Activated naive CD8-positive, alpha-beta T cell treated with anti-CD3 and anti-CD28 coated beads for 36 hours (primary cell): ENCODE measurements at regions not wholly inside any gene's neighbourhood (a gene's known extent, or its start where the extent isn't known, plus 50 kb on each side); places are given as distances from the start of the nearest gene placed in this dataset.

ENCODE experiments used
- DNase-seq: peaks from one replicate; pipeline ENCODE4 v3.0.0; 2021
- H3K27ac Mint-ChIP-seq: one replicate; pipeline ENCODE4 v1.8.0; 2022; ENCODE audit warnings: mild to moderate bottlenecking, moderate library complexity, mixed read lengths
- H3K27me3 Mint-ChIP-seq: one replicate; pipeline ENCODE4 v1.8.0; 2022; ENCODE audit warnings: mild to moderate bottlenecking, mixed read lengths
- H3K36me3 Mint-ChIP-seq: one replicate; pipeline ENCODE4 v1.8.0; 2021; ENCODE audit warnings: mild to moderate bottlenecking, mixed read lengths
- H3K4me1 Mint-ChIP-seq: one replicate; pipeline ENCODE4 v1.8.0; 2021; ENCODE audit warnings: mixed read lengths
- H3K4me3 Mint-ChIP-seq: one replicate; pipeline ENCODE4 v1.8.0; 2022; ENCODE audit warnings: mild to moderate bottlenecking, moderate library complexity, mixed read lengths
- H3K9me3 Mint-ChIP-seq: one replicate; pipeline ENCODE4 v1.8.0; 2022; ENCODE audit warnings: mixed read lengths

- DNase-seq, result peak; percentile 21
- H3K27ac Mint-ChIP-seq, result peak overlapping the region; percentile 26
- H3K4me3 Mint-ChIP-seq, result no peak overlapping the region
- no peaks in the 10 kb centered on the region for H3K9me3 Mint-ChIP-seq
- H3K27me3 Mint-ChIP-seq, result no peaks in the 10 kb centered on the region
- H3K36me3 Mint-ChIP-seq, result peaks cover 3% of the 10 kb centered on the region
- H3K4me1 Mint-ChIP-seq, result peaks cover 28% of the 10 kb centered on the region
These were observed 56.2 kb upstream of the ZSWIM6 start for GRCh38 chr5:61275841-61276240.

GRCh38 chr5:61277190-61277589, 54.9 kb upstream of the ZSWIM6 start:
- DNase-seq, result no peak

GRCh38 chr5:61277781-61278180, 54.3 kb upstream of the ZSWIM6 start:
- peak overlapping the region; percentile 75 for H3K27ac Mint-ChIP-seq
- peaks cover 33% of the 10 kb centered on the region for H3K4me1 Mint-ChIP-seq
- peaks cover 3% of the 10 kb centered on the region for H3K36me3 Mint-ChIP-seq
- H3K9me3 Mint-ChIP-seq, result no peaks in the 10 kb centered on the region
- no peaks in the 10 kb centered on the region for H3K27me3 Mint-ChIP-seq
- DNase-seq, result no peak
- H3K4me3 Mint-ChIP-seq, result no peak overlapping the region

More at GRCh38 chr5:61277190-61277589, 54.9 kb upstream of the ZSWIM6 start:
- Mint-ChIP-seq H3K4me3 (peak overlapping the region; percentile 54), H3K4me1 (peaks cover 33% of the 10 kb centered on the region), H3K27me3 (no peaks in the 10 kb centered on the region), H3K27ac (peak overlapping the region; percentile 75), H3K9me3 (no peaks in the 10 kb centered on the region), H3K36me3 (peaks cover 3% of the 10 kb centered on the region)

- Mint-ChIP-seq H3K4me1 (peaks cover 33% of the 10 kb centered on the region), H3K9me3 (no peaks in the 10 kb centered on the region), H3K27ac (no peak overlapping the region), H3K4me3 (no peak overlapping the region), H3K36me3 (peaks cover 3% of the 10 kb centered on the region), H3K27me3 (no peaks in the 10 kb centered on the region)
- no peak for DNase-seq
These were observed 52.3 kb upstream of the ZSWIM6 start for GRCh38 chr5:61279725-61280124.

- H3K4me3 Mint-ChIP-seq, result no peak overlapping the region
- H3K27me3 Mint-ChIP-seq, result no peaks in the 10 kb centered on the region
- peak; percentile 8 for DNase-seq
- no peak overlapping the region for H3K27ac Mint-ChIP-seq
- H3K9me3 Mint-ChIP-seq, result no peaks in the 10 kb centered on the region
- H3K4me1 Mint-ChIP-seq, result peaks cover 33% of the 10 kb centered on the region
- peaks cover 3% of the 10 kb centered on the region for H3K36me3 Mint-ChIP-seq
These were observed 51.9 kb upstream of the ZSWIM6 start for GRCh38 chr5:61280205-61280604.

GRCh38 chr5:61280761-61281427, 51.2 kb upstream of the ZSWIM6 start:
- no peak for DNase-seq
- Mint-ChIP-seq H3K36me3 (peaks cover under 1% of the 10 kb centered on the region), H3K27ac (no peak overlapping the region), H3K9me3 (no peaks in the 10 kb centered on the region), H3K4me1 (peaks cover 29% of the 10 kb centered on the region), H3K4me3 (no peak overlapping the region), H3K27me3 (no peaks in the 10 kb centered on the region)

- Mint-ChIP-seq H3K9me3 (no peaks in the 10 kb centered on the region), H3K4me3 (no peak overlapping the region), H3K27ac (no peak overlapping the region), H3K36me3 (no peaks in the 10 kb centered on the region), H3K4me1 (peaks cover 25% of the 10 kb centered on the region), H3K27me3 (no peaks in the 10 kb centered on the region)
- DNase-seq, result no peak
These were observed 50.4 kb upstream of the ZSWIM6 start for GRCh38 chr5:61281686-61282085.
